Caco-2 (cell line): ENCODE measurements at regions not wholly inside any gene's neighbourhood (a gene's known extent, or its start where the extent isn't known, plus 50 kb on each side); places are given as distances from the start of the nearest gene placed in this dataset.

Source experiments
- BruUV-seq: library from RNA; stranded (reverse); fragments of 400-500 nt; replicated peaks from 2 replicates; lab custom pipeline; 2021; lab: Mats Ljungman, UMichigan
- CTCF ChIA-PET: fragments of 300-600 bp; sonication (Branson Sonifier 250); formaldehyde crosslinking; loops from one replicate; lab custom pipeline; 2022; ENCODE audit warnings: antibody characterized with exemption; lab: Charles Lee
- POLR2A ChIA-PET: fragments of 300-600 bp; sonication (Branson Sonifier 250); formaldehyde crosslinking; loops from one replicate; lab custom pipeline; 2022; ENCODE audit warnings: antibody characterized with exemption; lab: Charles Lee
- DNase-seq, 2 experiments: peaks; one replicate each; pipeline versions ENCODE4 v3.0.0 to v3.0.0-alpha.2; 2020 to 2022
- H3K27me3 ChIP-seq: replicated peaks from 2 replicates; pipeline ENCODE4 v1.6.0; 2011; ENCODE audit warnings: low read length; ENCODE audit not compliant: control insufficient read depth, insufficient read depth
- H3K36me3 ChIP-seq: 2 replicates; pipeline ENCODE4 v1.5.1; 2011; ENCODE audit warnings: low read length; ENCODE audit not compliant: control insufficient read depth, insufficient read depth
- H3K4me1 ChIP-seq: fragments of 250-450 bp; sonication (Bioruptor Pico); 2 replicates; pipeline ENCODE4 v1.5.1; 2020; ENCODE audit warnings: mild to moderate bottlenecking
- H3K4me3 ChIP-seq: 2 replicates; pipeline ENCODE4 v1.5.1; 2011; ENCODE audit warnings: low read depth, mild to moderate bottlenecking, control low read depth, low read length
- H3K9me3 ChIP-seq: fragments of 250-450 bp; sonication (Bioruptor Pico); 2 replicates; pipeline ENCODE4 v1.5.1; 2020; ENCODE audit warnings: mild to moderate bottlenecking, moderate library complexity
- H3K27ac Mint-ChIP-seq: one replicate; pipeline ENCODE4 v1.8.0; 2022; ENCODE audit warnings: mixed read lengths; ENCODE audit not compliant: unreplicated experiment
- H3K27me3 Mint-ChIP-seq: one replicate; pipeline ENCODE4 v1.8.0; 2022; ENCODE audit warnings: mixed read lengths; ENCODE audit not compliant: insufficient read depth, unreplicated experiment
- H3K36me3 Mint-ChIP-seq: one replicate; pipeline ENCODE4 v1.8.0; 2022; ENCODE audit warnings: mild to moderate bottlenecking, mixed read lengths; ENCODE audit not compliant: insufficient read depth, unreplicated experiment
- H3K4me1 Mint-ChIP-seq: one replicate; pipeline ENCODE4 v1.8.0; 2022; ENCODE audit warnings: low read depth, mixed read lengths; ENCODE audit not compliant: unreplicated experiment
- H3K4me3 Mint-ChIP-seq: one replicate; pipeline ENCODE4 v1.8.0; 2022; ENCODE audit warnings: mild to moderate bottlenecking, moderate library complexity, mixed read lengths; ENCODE audit not compliant: unreplicated experiment
- H3K9me3 Mint-ChIP-seq: one replicate; pipeline ENCODE4 v1.8.0; 2022; ENCODE audit warnings: mixed read lengths; ENCODE audit not compliant: unreplicated experiment
- intact Hi-C: fragments of 100-400 bp; cut with micrococcal nuclease; formaldehyde crosslinking; loops from one replicate; pipeline ENCODE4 v1.10.0; 2022; ENCODE audit not compliant: unreplicated experiment
- TF ChIP-seq, protein P1 (sequence below), 2 experiments: fragments of 200-600 bp in 1 of 2; IDR thresholded peaks; 1 replicate in 1 of 2; 2 replicates in 1 of 2; pipeline versions ENCODE4 v1.5.1 to v1.8.0; 2011 to 2022; ENCODE audit warnings: antibody characterized with exemption in 1 of 2, control low read depth in 1 of 2, inconsistent platforms in 1 of 2, low read depth in 1 of 2, low read length in 1 of 2, mild to moderate bottlenecking in 1 of 2, moderate library complexity in 1 of 2; ENCODE audit not compliant: insufficient read depth in 1 of 2, severe bottlenecking in 1 of 2, unreplicated experiment in 1 of 2

DNA sequence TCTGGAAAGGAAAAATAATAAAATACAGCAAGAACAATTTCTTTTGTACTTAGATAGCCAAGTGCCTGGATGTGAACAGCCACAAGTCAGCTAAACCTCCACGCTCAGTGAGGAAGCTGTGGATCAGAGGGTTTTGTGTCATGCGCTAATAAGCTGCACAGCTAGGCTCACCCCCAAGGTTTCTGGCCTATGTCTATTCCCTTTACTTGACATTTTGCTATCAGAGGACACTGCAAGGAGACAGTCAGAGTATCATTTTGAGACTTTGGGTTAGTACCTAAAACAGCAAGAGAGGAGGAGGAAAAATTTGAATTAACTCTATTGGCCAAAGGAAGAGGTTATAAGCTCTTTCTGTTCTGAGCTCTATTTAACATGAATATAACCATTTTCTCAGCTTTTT lies 139.3 kb downstream of the KCNJ2 start:
- Mint-ChIP-seq H3K27me3 (peaks cover 3% of the 10 kb centered on the region), H3K27ac (no peak overlapping the region), H3K36me3 (no peaks in the 10 kb centered on the region), H3K4me3 (no peak overlapping the region), H3K4me1 (no peaks in the 10 kb centered on the region), H3K9me3 (no peaks in the 10 kb centered on the region)
- ChIA-PET POLR2A (no interaction called here), CTCF (no interaction called here)
- Histone ChIP-seq H3K27me3 (no peaks in the 10 kb centered on the region), H3K9me3 (no peaks in the 10 kb centered on the region), H3K4me3 (no peak overlapping the region), H3K4me1 (no peaks in the 10 kb centered on the region), H3K36me3 (no peaks in the 10 kb centered on the region)
- intact Hi-C loops = no loop called here
- no TSS peak for BruUV-seq
- TF ChIP-seq, protein P1, sequence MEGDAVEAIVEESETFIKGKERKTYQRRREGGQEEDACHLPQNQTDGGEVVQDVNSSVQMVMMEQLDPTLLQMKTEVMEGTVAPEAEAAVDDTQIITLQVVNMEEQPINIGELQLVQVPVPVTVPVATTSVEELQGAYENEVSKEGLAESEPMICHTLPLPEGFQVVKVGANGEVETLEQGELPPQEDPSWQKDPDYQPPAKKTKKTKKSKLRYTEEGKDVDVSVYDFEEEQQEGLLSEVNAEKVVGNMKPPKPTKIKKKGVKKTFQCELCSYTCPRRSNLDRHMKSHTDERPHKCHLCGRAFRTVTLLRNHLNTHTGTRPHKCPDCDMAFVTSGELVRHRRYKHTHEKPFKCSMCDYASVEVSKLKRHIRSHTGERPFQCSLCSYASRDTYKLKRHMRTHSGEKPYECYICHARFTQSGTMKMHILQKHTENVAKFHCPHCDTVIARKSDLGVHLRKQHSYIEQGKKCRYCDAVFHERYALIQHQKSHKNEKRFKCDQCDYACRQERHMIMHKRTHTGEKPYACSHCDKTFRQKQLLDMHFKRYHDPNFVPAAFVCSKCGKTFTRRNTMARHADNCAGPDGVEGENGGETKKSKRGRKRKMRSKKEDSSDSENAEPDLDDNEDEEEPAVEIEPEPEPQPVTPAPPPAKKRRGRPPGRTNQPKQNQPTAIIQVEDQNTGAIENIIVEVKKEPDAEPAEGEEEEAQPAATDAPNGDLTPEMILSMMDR (IDR thresholded peaks at IDR 0.05; ENCODE audit: insufficient read depth in 1 of 2, low read depth in 1 of 2, low read length in 1 of 2, severe bottlenecking in 1 of 2, unreplicated experiment in 1 of 2) = no peak
- DNase-seq = no peak

DNA sequence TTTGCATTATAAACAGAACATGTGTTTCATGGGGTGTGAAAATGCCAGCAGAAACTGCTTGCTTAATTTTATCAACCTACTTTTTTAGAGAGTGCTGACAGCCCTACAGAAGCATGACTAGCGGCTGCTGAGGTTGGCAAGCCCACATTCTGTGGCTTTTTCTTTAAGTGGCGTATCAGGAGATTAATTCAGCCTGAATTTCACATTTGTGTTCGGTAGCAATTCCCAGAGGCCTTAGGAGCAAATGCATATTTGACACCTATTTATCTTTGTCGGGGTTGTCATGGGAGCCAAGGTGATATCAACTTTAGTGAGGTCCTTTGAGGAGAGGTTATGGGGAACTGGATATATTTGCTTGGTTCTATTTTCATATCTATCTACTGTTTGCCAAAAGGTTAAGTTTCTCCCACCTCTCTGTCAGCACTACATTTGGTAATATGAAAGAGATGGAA lies 140.9 kb downstream of the KCNJ2 start:
- TF ChIP-seq, protein P1 (IDR thresholded peaks at IDR 0.05; ENCODE audit: insufficient read depth in 1 of 2, low read depth in 1 of 2, low read length in 1 of 2, severe bottlenecking in 1 of 2, unreplicated experiment in 1 of 2) = no peak
- no peaks in the 10 kb centered on the region for H3K9me3 Mint-ChIP-seq

DNA sequence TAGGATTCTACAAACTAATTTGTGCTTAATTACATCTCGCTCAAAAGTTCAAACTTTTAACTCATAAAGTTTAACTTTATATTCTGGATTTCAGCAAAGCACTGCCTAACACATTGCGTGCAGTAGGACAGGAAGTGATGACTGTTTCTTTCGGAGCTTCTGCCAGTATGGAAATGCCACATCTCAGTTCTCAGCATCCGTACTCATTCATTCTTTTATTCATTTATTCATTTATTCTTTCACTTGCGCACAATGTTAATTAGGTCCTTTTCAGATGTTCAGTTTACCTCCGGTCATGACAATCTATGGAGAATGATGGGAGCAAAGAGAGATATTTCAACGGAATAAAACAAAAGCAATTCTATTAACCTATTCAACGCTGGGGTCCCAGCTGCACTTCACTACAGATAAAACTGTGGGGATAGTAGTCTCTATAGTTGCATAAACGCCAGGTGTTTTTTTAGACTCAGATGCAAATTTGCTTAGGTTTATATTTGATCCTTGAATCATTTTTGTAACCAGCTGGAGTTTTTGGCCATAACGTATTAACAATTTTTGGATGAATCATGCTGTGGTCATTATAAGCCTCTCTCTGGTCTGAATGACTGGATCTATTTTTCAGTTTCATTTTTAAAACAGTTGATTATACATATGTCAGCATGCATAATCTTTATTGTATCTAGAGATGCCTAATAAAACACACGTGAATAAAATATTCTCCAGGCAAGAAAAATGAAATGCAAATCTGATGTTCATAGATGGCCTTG lies 143.9 kb downstream of the KCNJ2 start:
- H3K27me3 Mint-ChIP-seq = no peaks in the 10 kb centered on the region
- no peak overlapping the region for H3K4me3 ChIP-seq
- H3K9me3 ChIP-seq = no peaks in the 10 kb centered on the region
- no peaks in the 10 kb centered on the region for H3K27me3 ChIP-seq
- H3K4me1 ChIP-seq = no peaks in the 10 kb centered on the region
- CTCF ChIA-PET = no interaction called here
- no peaks in the 10 kb centered on the region for H3K36me3 ChIP-seq
- H3K4me3 Mint-ChIP-seq = no peak overlapping the region
- no peaks in the 10 kb centered on the region for H3K9me3 Mint-ChIP-seq
- no peaks in the 10 kb centered on the region for H3K4me1 Mint-ChIP-seq
- TF ChIP-seq, protein P1 (IDR thresholded peaks at IDR 0.05; ENCODE audit: insufficient read depth in 1 of 2, low read depth in 1 of 2, low read length in 1 of 2, severe bottlenecking in 1 of 2, unreplicated experiment in 1 of 2) = no peak
- no TSS peak for BruUV-seq
- POLR2A ChIA-PET = no interaction called here
- H3K27ac Mint-ChIP-seq = no peak overlapping the region
- H3K36me3 Mint-ChIP-seq = no peaks in the 10 kb centered on the region
- no peak for DNase-seq
- intact Hi-C loops = no loop called here

More for the DNA sequence above, 140.9 kb downstream of the KCNJ2 start:
- Histone ChIP-seq H3K9me3 (no peaks in the 10 kb centered on the region), H3K36me3 (no peaks in the 10 kb centered on the region), H3K27me3 (no peaks in the 10 kb centered on the region), H3K4me3 (no peak overlapping the region), H3K4me1 (no peaks in the 10 kb centered on the region)
- Mint-ChIP-seq H3K27me3 (no peaks in the 10 kb centered on the region), H3K36me3 (no peaks in the 10 kb centered on the region), H3K27ac (no peak overlapping the region), H3K4me3 (no peak overlapping the region), H3K4me1 (no peaks in the 10 kb centered on the region)
- DNase-seq = no peak
- BruUV-seq = no TSS peak
- intact Hi-C loops = no loop called here
- POLR2A ChIA-PET = no interaction called here
- CTCF ChIA-PET = no interaction called here
